A673 (cell line): ENCODE measurements at regions not wholly inside any gene's neighbourhood (a gene's known extent, or its start where the extent isn't known, plus 50 kb on each side); places are given as distances from the start of the nearest gene placed in this dataset.

Experiments used
- BruUV-seq: library from RNA; stranded (reverse); fragments of 400-500 nt; replicated peaks from 2 replicates; lab custom pipeline; 2021; lab: Mats Ljungman, UMichigan
- CTCF ChIA-PET: fragments of 300-600 bp; sonication (Branson Sonifier 250); formaldehyde crosslinking; loops from one replicate; lab custom pipeline; 2022; ENCODE audit warnings: antibody characterized with exemption; lab: Charles Lee
- POLR2A ChIA-PET: fragments of 300-600 bp; sonication (Branson Sonifier 250); formaldehyde crosslinking; loops from one replicate; lab custom pipeline; 2022; ENCODE audit warnings: antibody characterized with exemption; ENCODE audit not compliant: low non-redundant PET; lab: Charles Lee
- DNase-seq: peaks from one replicate; pipeline ENCODE4 v3.0.0-alpha.2; 2015; ENCODE audit warnings: low spot score
- H3K27ac ChIP-seq: fragments of 200-600 bp; sonication (generic); 2 replicates; pipeline ENCODE4 v1.5.1; 2016; ENCODE audit warnings: mixed run types, low read depth, mild to moderate bottlenecking, mixed read lengths, antibody characterized with exemption, low read length; ENCODE audit not compliant: poor library complexity, severe bottlenecking
- H3K27me3 ChIP-seq: fragments of 200-600 bp; sonication (generic); replicated peaks from 2 replicates; pipeline ENCODE4 v1.6.1; 2017; ENCODE audit warnings: mixed run types, low read depth, mild to moderate bottlenecking, mixed read lengths, antibody characterized with exemption, low read length; ENCODE audit not compliant: insufficient read depth, poor library complexity
- H3K36me3 ChIP-seq: fragments of 200-600 bp; sonication (generic); 2 replicates; pipeline ENCODE4 v1.6.1; 2016; ENCODE audit warnings: mixed run types, mild to moderate bottlenecking, mixed read lengths, antibody characterized with exemption, low read length; ENCODE audit not compliant: insufficient read depth, poor library complexity, severe bottlenecking
- H3K4me1 ChIP-seq: fragments of 200-600 bp; sonication (generic); 2 replicates; pipeline ENCODE4 v1.6.1; 2017; ENCODE audit warnings: mixed run types, mild to moderate bottlenecking, mixed read lengths, antibody characterized with exemption, low read length; ENCODE audit not compliant: insufficient read depth, poor library complexity, severe bottlenecking
- H3K4me3 ChIP-seq: fragments of 200-600 bp; sonication (generic); 2 replicates; pipeline ENCODE4 v1.5.1; 2016; ENCODE audit warnings: low read depth, mixed run types, mild to moderate bottlenecking, mixed read lengths, low read length; ENCODE audit not compliant: poor library complexity, severe bottlenecking
- H3K9me3 ChIP-seq: fragments of 200-600 bp; sonication (generic); 2 replicates; pipeline ENCODE4 v1.6.1; 2016; ENCODE audit warnings: mixed run types, low read depth, mild to moderate bottlenecking, mixed read lengths, antibody characterized with exemption, low read length; ENCODE audit not compliant: poor library complexity, severe bottlenecking
- EZH2 ChIP-seq: fragments of 200-600 bp; sonication (generic); IDR thresholded peaks from 2 replicates; pipeline ENCODE4 v1.6.1; 2017; ENCODE audit warnings: borderline replicate concordance, low read depth, mild to moderate bottlenecking, mixed read lengths, antibody characterized with exemption, low read length; ENCODE audit not compliant: poor library complexity, severe bottlenecking
- intact Hi-C: fragments of 100-400 bp; cut with micrococcal nuclease; formaldehyde crosslinking; loops from one replicate; pipeline ENCODE4 v1.10.0; 2022; ENCODE audit not compliant: unreplicated experiment
- TF ChIP-seq, protein P1 (sequence below): fragments of 300-800, 200-600 bp; sonication (generic); conservative IDR thresholded peaks from 2 replicates; pipeline ENCODE4 v1.5.1; 2017; ENCODE audit warnings: low read depth, mild to moderate bottlenecking, antibody characterized with exemption, low read length, moderate library complexity, mixed read lengths

- Histone ChIP-seq H3K27me3 (no peaks in the 10 kb centered on the region), H3K4me1 (peaks cover 26% of the 10 kb centered on the region), H3K36me3 (no peaks in the 10 kb centered on the region), H3K27ac (no peak overlapping the region), H3K9me3 (no peaks in the 10 kb centered on the region), H3K4me3 (no peak overlapping the region)
- ChIA-PET POLR2A (no interaction called here), CTCF (no interaction called here)
- no TSS peak for BruUV-seq
- TF ChIP-seq, protein P1, sequence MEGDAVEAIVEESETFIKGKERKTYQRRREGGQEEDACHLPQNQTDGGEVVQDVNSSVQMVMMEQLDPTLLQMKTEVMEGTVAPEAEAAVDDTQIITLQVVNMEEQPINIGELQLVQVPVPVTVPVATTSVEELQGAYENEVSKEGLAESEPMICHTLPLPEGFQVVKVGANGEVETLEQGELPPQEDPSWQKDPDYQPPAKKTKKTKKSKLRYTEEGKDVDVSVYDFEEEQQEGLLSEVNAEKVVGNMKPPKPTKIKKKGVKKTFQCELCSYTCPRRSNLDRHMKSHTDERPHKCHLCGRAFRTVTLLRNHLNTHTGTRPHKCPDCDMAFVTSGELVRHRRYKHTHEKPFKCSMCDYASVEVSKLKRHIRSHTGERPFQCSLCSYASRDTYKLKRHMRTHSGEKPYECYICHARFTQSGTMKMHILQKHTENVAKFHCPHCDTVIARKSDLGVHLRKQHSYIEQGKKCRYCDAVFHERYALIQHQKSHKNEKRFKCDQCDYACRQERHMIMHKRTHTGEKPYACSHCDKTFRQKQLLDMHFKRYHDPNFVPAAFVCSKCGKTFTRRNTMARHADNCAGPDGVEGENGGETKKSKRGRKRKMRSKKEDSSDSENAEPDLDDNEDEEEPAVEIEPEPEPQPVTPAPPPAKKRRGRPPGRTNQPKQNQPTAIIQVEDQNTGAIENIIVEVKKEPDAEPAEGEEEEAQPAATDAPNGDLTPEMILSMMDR: no peak
- TF ChIP-seq EZH2: no peak
- intact Hi-C loops: no loop called here
- no peak for DNase-seq
These were observed 680.0 kb downstream of the BRD1 start for GRCh38 chr22:49147617-49148175.

DNA sequence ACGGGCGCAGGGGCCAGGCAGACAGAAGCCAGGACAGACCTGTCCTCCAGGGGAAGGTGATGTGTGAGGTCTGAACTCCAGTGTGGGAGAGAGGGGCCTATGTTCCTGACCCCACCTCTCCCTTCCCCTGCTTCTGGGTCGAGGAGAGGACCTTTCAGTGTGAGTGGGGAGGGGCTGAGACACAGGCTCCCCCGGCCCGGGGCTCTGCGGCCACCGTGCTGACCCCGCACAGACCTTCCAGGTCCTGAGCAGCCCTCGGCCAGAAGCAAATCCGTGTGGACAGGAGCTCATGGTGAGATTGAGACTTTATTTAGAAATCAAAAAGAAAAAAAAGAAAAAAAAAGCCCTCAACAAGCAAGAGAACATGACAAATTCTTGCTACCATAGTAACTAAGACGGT lies 680.5 kb downstream of the BRD1 start:
- ChIA-PET CTCF (no interaction called here), POLR2A (no interaction called here)
- Histone ChIP-seq H3K27me3 (no peaks in the 10 kb centered on the region), H3K36me3 (no peaks in the 10 kb centered on the region), H3K4me1 (peaks cover 21% of the 10 kb centered on the region), H3K27ac (no peak overlapping the region), H3K9me3 (no peaks in the 10 kb centered on the region), H3K4me3 (no peak overlapping the region)
- TF ChIP-seq EZH2: no peak
- DNase-seq: no peak
- intact Hi-C loops: no loop called here
- BruUV-seq: no TSS peak

GRCh38 chr22:49146511-49146910 lies 681.2 kb downstream of the BRD1 start:
- DNase-seq: no peak
- Histone ChIP-seq H3K36me3 (no peaks in the 10 kb centered on the region), H3K4me3 (no peak overlapping the region), H3K27me3 (no peaks in the 10 kb centered on the region), H3K27ac (no peak overlapping the region), H3K4me1 (peaks cover 19% of the 10 kb centered on the region), H3K9me3 (no peaks in the 10 kb centered on the region)
- no TSS peak for BruUV-seq
- intact Hi-C loops: no loop called here
- no peak for TF ChIP-seq EZH2
- TF ChIP-seq, protein P1: no peak
- CTCF ChIA-PET: no interaction called here
- POLR2A ChIA-PET: no interaction called here

DNA sequence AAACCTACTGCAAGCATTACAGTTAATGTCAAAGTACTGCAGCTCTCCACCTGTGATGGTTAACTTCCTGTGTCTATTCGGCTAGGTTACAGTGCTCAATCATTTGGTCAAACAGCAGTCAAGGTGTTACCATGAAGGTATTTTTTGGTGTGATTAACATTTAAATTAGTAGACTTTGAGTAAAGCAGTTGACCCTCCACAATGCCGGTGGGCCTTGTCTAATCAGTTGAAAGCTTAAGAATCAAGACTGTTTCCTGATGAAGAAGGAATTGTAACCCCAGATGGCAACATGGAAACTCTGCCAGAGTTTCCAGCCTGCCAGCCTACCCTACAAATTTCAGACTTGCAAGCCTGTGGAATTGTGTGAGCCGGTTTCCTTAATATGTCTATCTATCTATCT lies 683.9 kb downstream of the BRD1 start:
- Histone ChIP-seq H3K9me3 (no peaks in the 10 kb centered on the region), H3K27me3 (no peaks in the 10 kb centered on the region), H3K4me1 (peaks cover 2% of the 10 kb centered on the region), H3K4me3 (no peak overlapping the region), H3K27ac (no peak overlapping the region), H3K36me3 (no peaks in the 10 kb centered on the region)
- no TSS peak for BruUV-seq
- TF ChIP-seq, protein P1: no peak
- no peak for TF ChIP-seq EZH2
- intact Hi-C loops: no loop called here
- no peak for DNase-seq
- ChIA-PET POLR2A (no interaction called here), CTCF (no interaction called here)
